ENCODE measurements at regions not wholly inside any gene's neighbourhood (a gene's known extent, or its start where the extent isn't known, plus 50 kb on each side); places are given as distances from the start of the nearest gene placed in this dataset.

DNA sequence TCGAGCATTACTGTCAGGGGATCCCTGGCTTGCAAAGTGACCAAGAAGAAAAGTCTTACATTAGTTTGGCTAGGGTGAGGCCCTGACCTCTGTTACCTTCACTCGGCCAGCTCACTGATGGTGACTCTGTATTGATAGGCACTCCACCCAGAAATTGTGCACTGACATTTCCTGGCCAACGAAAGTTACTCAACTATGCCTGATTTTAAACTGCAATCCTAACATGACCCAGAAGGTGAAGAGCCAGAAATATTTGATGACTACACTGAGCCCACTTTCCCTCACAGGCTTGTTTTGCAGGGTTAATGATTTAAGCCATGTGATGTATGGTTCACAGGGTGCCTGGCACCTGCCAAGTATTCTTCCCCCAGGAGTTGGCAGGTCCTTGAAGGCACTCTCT, 208.2 kb upstream of the MAF start:
- H3K27ac ChIP-seq (ENCODE audit: low read length) = no peak overlapping the region
- ChIA-PET CTCF (no interaction called here), POLR2A (no interaction called here)
- DNase-seq (ENCODE audit: low read depth, low spot score) (no peak), ATAC-seq (no peak)
- no TSS peak for BruUV-seq (replicated peaks)
- intact Hi-C loops (cut with micrococcal nuclease; ENCODE audit: unreplicated experiment) (no loop called here), in situ Hi-C loops (cut with HindIII; ENCODE audit: low pct_unique_long_range_greater_than_20kb, low sequenced_read_pairs) (no loop called here)
- no peaks in the 10 kb centered on the region for H3K27me3 ChIP-seq (ENCODE audit: control insufficient read depth, insufficient read depth, low read length)
- no peaks in the 10 kb centered on the region for H3K36me3 ChIP-seq (ENCODE audit: control insufficient read depth, insufficient read depth, low read length)
- H3K4me1 ChIP-seq (ENCODE audit: control insufficient read depth, insufficient read depth, low read length) = no peaks in the 10 kb centered on the region
- no peaks in the 10 kb centered on the region; the same call in 1 of the 2 replicates for H3K9me3 ChIP-seq (ENCODE audit: control insufficient read depth, insufficient read depth, low read depth, low read length)
- no peak for TF ChIP-seq CTCF (IDR thresholded peaks at IDR 0.05)
- no peak for TF ChIP-seq SIN3A (IDR thresholded peaks at IDR 0.05; ENCODE audit: borderline replicate concordance, insufficient read depth, low read depth, low read length)
- TF ChIP-seq TCF7L2 (IDR thresholded peaks at IDR 0.05; ENCODE audit: low read depth, low read length) = no peak
- H3K4me3 ChIP-seq (ENCODE audit: low read depth in 2 of 2, low read length in 2 of 2) = no peak overlapping the region

- in situ Hi-C loops (cut with HindIII; ENCODE audit: low pct_unique_long_range_greater_than_20kb, low sequenced_read_pairs) = no loop called here
- no peak overlapping the region for H3K27ac ChIP-seq (ENCODE audit: low read length)
- ChIA-PET CTCF (no interaction called here), POLR2A (no interaction called here)
- H3K9me3 ChIP-seq (ENCODE audit: control insufficient read depth, insufficient read depth, low read depth, low read length) = no peaks in the 10 kb centered on the region; the same call in 1 of the 2 replicates
- no peaks in the 10 kb centered on the region for H3K36me3 ChIP-seq (ENCODE audit: control insufficient read depth, insufficient read depth, low read length)
- no peak overlapping the region for H3K4me3 ChIP-seq (ENCODE audit: low read depth in 2 of 2, low read length in 2 of 2)
- no peak for ATAC-seq
- no peaks in the 10 kb centered on the region for H3K27me3 ChIP-seq (ENCODE audit: control insufficient read depth, insufficient read depth, low read length)
- TF ChIP-seq POLR2AphosphoS5 (IDR thresholded peaks at IDR 0.05; ENCODE audit: low read depth, low read length) (no peak), SIN3A (IDR thresholded peaks at IDR 0.05; ENCODE audit: borderline replicate concordance, insufficient read depth, low read depth, low read length) (no peak), CTCF (IDR thresholded peaks at IDR 0.05) (no peak), TCF7L2 (IDR thresholded peaks at IDR 0.05; ENCODE audit: low read depth, low read length) (no peak)
- TF ChIP-seq, protein P1, sequence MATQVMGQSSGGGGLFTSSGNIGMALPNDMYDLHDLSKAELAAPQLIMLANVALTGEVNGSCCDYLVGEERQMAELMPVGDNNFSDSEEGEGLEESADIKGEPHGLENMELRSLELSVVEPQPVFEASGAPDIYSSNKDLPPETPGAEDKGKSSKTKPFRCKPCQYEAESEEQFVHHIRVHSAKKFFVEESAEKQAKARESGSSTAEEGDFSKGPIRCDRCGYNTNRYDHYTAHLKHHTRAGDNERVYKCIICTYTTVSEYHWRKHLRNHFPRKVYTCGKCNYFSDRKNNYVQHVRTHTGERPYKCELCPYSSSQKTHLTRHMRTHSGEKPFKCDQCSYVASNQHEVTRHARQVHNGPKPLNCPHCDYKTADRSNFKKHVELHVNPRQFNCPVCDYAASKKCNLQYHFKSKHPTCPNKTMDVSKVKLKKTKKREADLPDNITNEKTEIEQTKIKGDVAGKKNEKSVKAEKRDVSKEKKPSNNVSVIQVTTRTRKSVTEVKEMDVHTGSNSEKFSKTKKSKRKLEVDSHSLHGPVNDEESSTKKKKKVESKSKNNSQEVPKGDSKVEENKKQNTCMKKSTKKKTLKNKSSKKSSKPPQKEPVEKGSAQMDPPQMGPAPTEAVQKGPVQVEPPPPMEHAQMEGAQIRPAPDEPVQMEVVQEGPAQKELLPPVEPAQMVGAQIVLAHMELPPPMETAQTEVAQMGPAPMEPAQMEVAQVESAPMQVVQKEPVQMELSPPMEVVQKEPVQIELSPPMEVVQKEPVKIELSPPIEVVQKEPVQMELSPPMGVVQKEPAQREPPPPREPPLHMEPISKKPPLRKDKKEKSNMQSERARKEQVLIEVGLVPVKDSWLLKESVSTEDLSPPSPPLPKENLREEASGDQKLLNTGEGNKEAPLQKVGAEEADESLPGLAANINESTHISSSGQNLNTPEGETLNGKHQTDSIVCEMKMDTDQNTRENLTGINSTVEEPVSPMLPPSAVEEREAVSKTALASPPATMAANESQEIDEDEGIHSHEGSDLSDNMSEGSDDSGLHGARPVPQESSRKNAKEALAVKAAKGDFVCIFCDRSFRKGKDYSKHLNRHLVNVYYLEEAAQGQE (IDR thresholded peaks at IDR 0.05; ENCODE audit: insufficient read depth in 1 of 2, low read depth in 2 of 2, low read length in 1 of 2) = no peak
- no peak for DNase-seq (ENCODE audit: low read depth, low spot score)
- intact Hi-C loops (cut with micrococcal nuclease; ENCODE audit: unreplicated experiment) = no loop called here
- BruUV-seq (replicated peaks) = no TSS peak
- no peaks in the 10 kb centered on the region for H3K4me1 ChIP-seq (ENCODE audit: control insufficient read depth, insufficient read depth, low read length)
Measured at GRCh38 chr16:79806757-79807156, 206.2 kb upstream of the MAF start.
